H9 (cell line): ENCODE measurements at regions not wholly inside any gene's neighbourhood (a gene's known extent, or its start where the extent isn't known, plus 50 kb on each side); places are given as distances from the start of the nearest gene placed in this dataset.

Experiments
- DNase-seq: peaks from one replicate; pipeline ENCODE4 v3.0.0-alpha.2; 2017
- H2AFZ ChIP-seq: one replicate; pipeline ENCODE4 v1.6.1; 2013; ENCODE audit warnings: mild to moderate bottlenecking, low read length, control low read depth, moderate library complexity
- H2AK5ac ChIP-seq: 2 replicates; pipeline ENCODE4 v1.6.1; 2013; ENCODE audit warnings: low read length, control low read depth, mixed read lengths; ENCODE audit not compliant: insufficient read length
- H2BK120ac ChIP-seq: one replicate; pipeline ENCODE4 v1.6.1; 2013; ENCODE audit warnings: low read depth, mild to moderate bottlenecking, low read length, control low read depth, inconsistent platforms; ENCODE audit not compliant: poor library complexity, severe bottlenecking
- H2BK12ac ChIP-seq: 2 replicates; pipeline ENCODE4 v1.6.1; 2013; ENCODE audit warnings: low read length, control low read depth, mixed read lengths, low read depth; ENCODE audit not compliant: insufficient read length
- H2BK15ac ChIP-seq: 2 replicates; pipeline ENCODE4 v1.6.1; 2013; ENCODE audit warnings: low read depth, low read length, control low read depth
- H2BK20ac ChIP-seq: one replicate; pipeline ENCODE4 v1.6.1; 2013; ENCODE audit warnings: low read depth, mild to moderate bottlenecking, low read length, control low read depth, inconsistent platforms; ENCODE audit not compliant: poor library complexity, severe bottlenecking
- H2BK5ac ChIP-seq: 2 replicates; pipeline ENCODE4 v1.6.1; 2013; ENCODE audit warnings: low read length, control low read depth, mixed read lengths; ENCODE audit not compliant: insufficient read length
- H3K14ac ChIP-seq: 2 replicates; pipeline ENCODE4 v1.6.1; 2013; ENCODE audit warnings: low read length, control low read depth; ENCODE audit not compliant: insufficient read depth
- H3K18ac ChIP-seq: 2 replicates; pipeline ENCODE4 v1.6.1; 2013; ENCODE audit warnings: low read depth, mild to moderate bottlenecking, mixed read lengths, low read length, control low read depth; ENCODE audit not compliant: insufficient read length
- H3K23ac ChIP-seq: 2 replicates; pipeline ENCODE4 v1.6.1; 2013; ENCODE audit warnings: low read length, control low read depth, mixed read lengths, low read depth; ENCODE audit not compliant: insufficient read length
- H3K23me2 ChIP-seq: 2 replicates; pipeline ENCODE4 v1.6.1; 2013; ENCODE audit warnings: low read depth, mild to moderate bottlenecking, mixed read lengths, low read length, control low read depth; ENCODE audit not compliant: insufficient read length, poor library complexity, severe bottlenecking
- H3K27ac ChIP-seq: 2 replicates; pipeline ENCODE4 v1.5.1; 2013; ENCODE audit warnings: low read length, control low read depth, mixed read lengths, low read depth; ENCODE audit not compliant: insufficient read length
- H3K27me3 ChIP-seq: 2 replicates; pipeline ENCODE4 v1.6.1; 2013; ENCODE audit warnings: low read length, control low read depth, inconsistent platforms; ENCODE audit not compliant: insufficient read depth
- H3K4ac ChIP-seq: 2 replicates; pipeline ENCODE4 v1.6.1; 2013; ENCODE audit warnings: low read depth, mild to moderate bottlenecking, control low read depth, inconsistent platforms, low read length, moderate library complexity
- H3K4me1 ChIP-seq: 2 replicates; pipeline ENCODE4 v1.6.1; 2013; ENCODE audit warnings: low read length, control low read depth, inconsistent platforms; ENCODE audit not compliant: insufficient read depth
- H3K4me2 ChIP-seq: 2 replicates; pipeline ENCODE4 v1.6.1; 2013; ENCODE audit warnings: low read length, control low read depth, mixed read lengths; ENCODE audit not compliant: insufficient read length, insufficient read depth
- H3K56ac ChIP-seq: 2 replicates; pipeline ENCODE4 v1.6.1; 2013; ENCODE audit warnings: low read depth, mild to moderate bottlenecking, mixed read lengths, low read length, control low read depth; ENCODE audit not compliant: insufficient read length
- H3K79me1 ChIP-seq: 2 replicates; pipeline ENCODE4 v1.6.1; 2013; ENCODE audit warnings: low read depth, mild to moderate bottlenecking, moderate library complexity, low read length, control low read depth, inconsistent platforms; ENCODE audit not compliant: insufficient read depth, poor library complexity, severe bottlenecking
- H3K79me2 ChIP-seq: 2 replicates; pipeline ENCODE4 v1.6.1; 2013; ENCODE audit warnings: low read length, control low read depth, inconsistent platforms; ENCODE audit not compliant: insufficient read depth
- H3K9ac ChIP-seq: 2 replicates; pipeline ENCODE4 v1.6.1; 2013; ENCODE audit warnings: low read length, control low read depth, mixed read lengths; ENCODE audit not compliant: insufficient read length; ENCODE audit errors: extremely low read depth
- H3K9me3 ChIP-seq: one replicate; pipeline ENCODE4 v1.6.1; 2013; ENCODE audit warnings: low read depth, low read length, inconsistent platforms; ENCODE audit not compliant: control insufficient read depth
- H3T11ph ChIP-seq: one replicate; pipeline ENCODE4 v1.6.1; 2013; ENCODE audit warnings: mild to moderate bottlenecking, low read length, control low read depth, inconsistent platforms
- H4K20me1 ChIP-seq: one replicate; pipeline ENCODE4 v1.6.1; 2013; ENCODE audit not compliant: control insufficient read depth, insufficient read length, insufficient read depth
- H4K5ac ChIP-seq: 2 replicates; pipeline ENCODE4 v1.6.1; 2013; ENCODE audit warnings: low read depth, mild to moderate bottlenecking, mixed read lengths, low read length, control low read depth; ENCODE audit not compliant: insufficient read length
- H4K8ac ChIP-seq: replicated peaks from 2 replicates; pipeline ENCODE4 v1.6.1; 2013; ENCODE audit warnings: low read length, control low read depth, mixed read lengths, low read depth; ENCODE audit not compliant: insufficient read length
- H4K91ac ChIP-seq: 2 replicates; pipeline ENCODE4 v1.6.1; 2013; ENCODE audit warnings: low read depth, mild to moderate bottlenecking, moderate library complexity, mixed read lengths, low read length, control low read depth; ENCODE audit not compliant: insufficient read length
- H3K27ac Mint-ChIP-seq, 3 experiments: 2 replicates in 2 of 3; 3 replicates in 1 of 3; pipeline ENCODE4 v1.8.0; 2020 to 2021; ENCODE audit warnings: mixed read lengths in 3 of 3, mild to moderate bottlenecking in 1 of 3, moderate library complexity in 1 of 3
- H3K27me3 Mint-ChIP-seq: 2 replicates; pipeline ENCODE4 v1.8.0; 2021; ENCODE audit warnings: low read depth, mild to moderate bottlenecking, moderate library complexity, mixed read lengths
- H3K36me3 Mint-ChIP-seq, 3 experiments: 2 replicates in 2 of 3; 3 replicates in 1 of 3; pipeline ENCODE4 v1.8.0; 2020 to 2021; ENCODE audit warnings: low read depth in 3 of 3, mixed read lengths in 3 of 3; ENCODE audit not compliant: insufficient read depth in 1 of 3
- H3K4me1 Mint-ChIP-seq, 2 experiments: 2 replicates each; pipeline ENCODE4 v1.8.0; 2020; ENCODE audit warnings: mixed read lengths in 2 of 2
- H3K4me3 Mint-ChIP-seq, 2 experiments: 2 replicates in 1 of 2; 3 replicates in 1 of 2; pipeline ENCODE4 v1.8.0; 2020 to 2021; ENCODE audit warnings: mild to moderate bottlenecking in 2 of 2, mixed read lengths in 2 of 2, moderate library complexity in 1 of 2
- H3K9me3 Mint-ChIP-seq, 2 experiments: 2 replicates in 1 of 2; 3 replicates in 1 of 2; pipeline ENCODE4 v1.8.0; 2020; ENCODE audit warnings: mild to moderate bottlenecking in 2 of 2, mixed read lengths in 2 of 2, moderate library complexity in 1 of 2
- CTCF ChIP-seq: fragments of 200-600 bp; sonication (generic); conservative IDR thresholded peaks from 3 replicates; pipeline ENCODE4 v1.8.0; 2021; ENCODE audit warnings: antibody characterized with exemption, mild to moderate bottlenecking
- WGBS: extraction: QIAGEN DNeasy Blood & Tissue Kit; methylation state at CpG from one replicate; pipeline ENCODE4 v1.1.7; 2013; ENCODE audit warnings: missing lambda C conversion rate, low lambda C conversion rate, mixed read lengths; ENCODE audit not compliant: insufficient read length; ENCODE audit errors: extremely low coverage; 5-methylcytosine and 5-hydroxymethylcytosine counted together

- H3K27ac ChIP-seq: no peak overlapping the region
- Mint-ChIP-seq H3K27ac (no peak overlapping the region; a peak in 1 of 7 replicates), H3K9me3 (no peaks in the 10 kb centered on the region), H3K36me3 (no peaks in the 10 kb centered on the region), H3K27me3 (peaks cover 6% of the 10 kb centered on the region), H3K4me3 (no peak overlapping the region), H3K4me1 (peaks cover 5 to 7% of the 10 kb centered on the region in 2 experiments)
- no peak overlapping the region for H3K9ac ChIP-seq
- no peak overlapping the region for H2BK12ac ChIP-seq
- no peak overlapping the region for H3K18ac ChIP-seq
- WGBS: no CpG with 5 or more reads among the region's 4 CpGs
- no peak overlapping the region for H3K14ac ChIP-seq
- H3K56ac ChIP-seq: no peak overlapping the region
- no peaks in the 10 kb centered on the region for H3K79me2 ChIP-seq
- no peak overlapping the region for H4K5ac ChIP-seq
- no peak overlapping the region for H2BK15ac ChIP-seq
- TF ChIP-seq CTCF: no peak
- H4K20me1 ChIP-seq: no peaks in the 10 kb centered on the region
- no peak overlapping the region for H3K4ac ChIP-seq
- H4K8ac ChIP-seq: no peak overlapping the region
- no peak overlapping the region for H2AFZ ChIP-seq
- H2BK120ac ChIP-seq: no peak overlapping the region
- no peaks in the 10 kb centered on the region for H3K79me1 ChIP-seq
- H3K4me1 ChIP-seq: no peaks in the 10 kb centered on the region
- no peak overlapping the region for H3K23ac ChIP-seq
- H3K9me3 ChIP-seq: no peaks in the 10 kb centered on the region
- no peak overlapping the region for H2BK20ac ChIP-seq
- H3T11ph ChIP-seq: no peak overlapping the region
- H3K27me3 ChIP-seq: no peaks in the 10 kb centered on the region
- H3K23me2 ChIP-seq: no peaks in the 10 kb centered on the region
- DNase-seq: no peak
- no peak overlapping the region for H4K91ac ChIP-seq
- H2AK5ac ChIP-seq: no peak overlapping the region
- no peak overlapping the region for H3K4me2 ChIP-seq
- no peak overlapping the region for H2BK5ac ChIP-seq
Observed at GRCh38 chr7:25454020-25454419, 225.7 kb upstream of the NPVF start.
